ENCODE measurements at regions not wholly inside any gene's neighbourhood (a gene's known extent, or its start where the extent isn't known, plus 50 kb on each side); places are given as distances from the start of the nearest gene placed in this dataset.
"Not testable (repeated sequence)": the region's sequence is repeated elsewhere in the genome, so short reads cannot be mapped to it uniquely, and the experiment has no call there.

DNA sequence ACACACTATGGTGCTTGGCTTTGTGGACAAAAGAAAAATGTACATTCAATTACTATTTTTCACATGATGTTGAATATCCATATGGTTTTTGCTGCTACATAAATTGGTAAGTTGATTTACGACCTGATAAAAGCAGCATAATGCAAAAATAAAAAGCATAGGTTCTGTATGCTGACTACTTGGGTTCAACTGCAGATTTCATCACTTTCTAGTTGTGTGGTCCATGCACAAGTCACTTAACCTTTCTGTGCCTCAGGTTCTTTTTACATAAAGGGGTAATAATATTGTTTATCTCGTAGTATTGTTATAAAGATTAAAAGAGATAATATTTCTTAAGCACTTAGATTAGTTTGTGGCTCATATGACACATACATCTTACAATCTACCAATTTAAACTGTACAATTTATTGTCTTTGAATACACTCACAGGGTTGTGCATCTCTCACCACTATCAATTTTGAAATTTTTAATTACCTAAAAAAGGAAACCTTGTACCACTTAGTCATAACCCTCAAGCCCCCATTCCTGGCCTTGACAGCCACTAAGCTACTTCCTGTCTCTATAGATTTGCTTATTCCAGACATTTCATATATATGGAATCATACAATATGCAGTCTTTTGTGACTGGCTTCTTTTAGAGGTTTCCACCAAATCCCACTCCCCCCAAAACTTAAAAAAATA, 1443.9 kb downstream of the SUCLG1 start:
- DNase-seq, result no peak

DNA sequence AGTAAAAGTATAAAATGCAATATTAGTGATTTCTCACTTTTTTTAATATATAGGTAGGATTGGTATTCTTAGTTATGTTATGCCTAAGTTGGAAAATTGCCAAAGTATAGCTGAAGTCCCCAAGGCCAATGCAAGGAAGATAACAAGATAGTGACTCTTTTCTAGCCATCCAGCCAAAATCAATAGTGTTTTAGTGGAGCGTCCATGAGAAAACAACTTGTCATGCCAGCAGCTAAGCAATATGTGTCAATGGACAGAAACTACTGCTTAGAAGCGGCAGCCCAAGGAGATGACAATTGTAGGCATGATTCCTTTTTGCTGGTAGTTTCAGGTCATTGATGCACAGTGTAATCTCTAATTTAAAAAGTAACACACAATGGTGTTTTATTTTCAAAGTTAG, 1444.6 kb downstream of the SUCLG1 start:
- no peak for DNase-seq

DNA sequence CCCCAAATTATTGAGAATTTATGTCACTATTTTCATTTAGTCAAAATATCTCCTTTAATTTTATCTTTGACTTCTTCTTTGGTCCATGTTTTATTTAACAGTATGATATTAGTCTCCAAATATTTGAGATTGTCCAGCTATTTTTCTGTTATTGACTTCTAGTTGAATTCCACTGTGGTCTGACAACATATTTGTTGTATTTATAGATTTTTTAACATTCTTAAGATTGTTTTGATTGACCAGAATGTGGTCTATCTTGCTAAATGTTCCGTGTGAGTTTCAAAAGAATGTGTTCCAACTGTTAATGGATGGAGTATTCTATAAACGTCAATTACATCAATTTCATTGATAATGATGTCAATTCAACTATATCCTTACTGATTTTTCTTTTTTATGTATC, 1452.1 kb downstream of the SUCLG1 start:
- DNase-seq, result no peak

DNA sequence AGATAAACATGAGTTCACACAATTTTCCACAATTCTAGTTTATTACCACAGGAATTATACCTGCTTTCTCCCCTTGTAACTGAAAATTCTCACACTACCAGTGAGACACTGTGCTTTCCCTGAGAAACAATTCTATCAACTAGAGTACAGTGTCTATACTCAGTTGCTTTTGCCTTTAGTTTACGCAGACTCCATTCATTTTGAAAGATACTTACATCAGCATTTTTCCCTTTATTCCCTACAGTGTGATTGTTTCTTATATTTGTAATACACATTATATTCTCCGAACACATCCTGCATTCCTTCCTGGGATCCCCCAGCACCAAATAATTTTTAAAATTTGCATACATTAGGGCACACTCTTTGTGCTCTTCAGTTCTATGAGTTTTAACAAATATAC, 1455.5 kb downstream of the SUCLG1 start:
- DNase-seq, result no peak

DNA sequence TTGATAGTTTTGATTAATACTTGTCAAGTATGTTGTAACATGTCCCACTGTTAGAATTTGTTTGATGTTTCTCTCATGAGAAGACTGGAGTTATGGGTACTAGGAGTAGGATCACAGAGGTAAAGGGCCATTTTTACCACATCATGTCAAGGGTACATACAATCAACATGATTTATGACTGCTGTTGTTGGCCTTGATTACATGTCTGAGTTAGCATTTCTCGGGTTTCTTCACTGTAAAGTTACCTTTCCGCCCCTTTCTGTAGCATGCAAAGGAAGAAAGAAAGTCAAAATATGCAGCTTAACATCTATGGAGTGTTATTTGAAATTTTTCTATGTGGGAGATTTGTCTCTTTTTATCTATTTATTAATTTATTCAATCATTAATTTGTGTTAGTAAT, 1456.4 kb downstream of the SUCLG1 start:
- no peak for DNase-seq

DNA sequence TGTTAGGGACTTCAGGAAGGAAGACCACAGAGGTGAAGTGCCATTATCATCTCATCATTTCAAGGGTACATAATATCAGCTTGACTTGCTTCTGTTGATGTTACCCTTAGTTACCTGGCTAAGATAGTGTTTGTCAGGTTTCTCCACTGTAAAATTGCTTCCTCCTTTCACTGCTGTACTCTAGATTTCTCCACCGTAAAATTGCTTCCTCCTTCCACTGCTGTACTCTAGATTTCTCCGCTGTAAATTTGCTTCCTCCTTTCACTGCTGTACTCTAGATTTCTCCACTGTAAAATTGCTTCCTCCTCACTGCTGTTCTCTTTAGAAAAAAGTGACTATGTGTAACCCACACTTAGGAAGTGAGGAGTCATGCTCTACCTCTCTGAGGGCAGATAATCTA, 1460.3 kb downstream of the SUCLG1 start:
- no peak for DNase-seq

DNA sequence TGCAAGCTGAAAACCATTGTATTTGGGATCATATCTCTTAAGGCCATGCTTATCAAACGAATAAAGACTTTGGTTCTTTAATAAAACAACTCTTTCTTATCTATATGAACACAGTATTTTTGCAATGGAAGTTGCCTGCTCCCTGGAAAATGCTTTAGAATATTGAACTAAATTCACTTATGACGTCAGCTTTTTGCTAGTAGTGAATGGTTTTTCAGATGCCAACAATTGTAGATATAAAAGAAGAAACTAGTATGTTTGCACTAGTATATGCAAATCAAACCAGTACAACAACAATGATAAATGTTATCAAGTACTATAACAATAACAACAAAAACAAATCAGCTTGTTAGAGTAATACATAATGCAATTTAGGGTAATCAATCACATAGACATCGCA, 1462.9 kb downstream of the SUCLG1 start:
- no peak for DNase-seq

DNA sequence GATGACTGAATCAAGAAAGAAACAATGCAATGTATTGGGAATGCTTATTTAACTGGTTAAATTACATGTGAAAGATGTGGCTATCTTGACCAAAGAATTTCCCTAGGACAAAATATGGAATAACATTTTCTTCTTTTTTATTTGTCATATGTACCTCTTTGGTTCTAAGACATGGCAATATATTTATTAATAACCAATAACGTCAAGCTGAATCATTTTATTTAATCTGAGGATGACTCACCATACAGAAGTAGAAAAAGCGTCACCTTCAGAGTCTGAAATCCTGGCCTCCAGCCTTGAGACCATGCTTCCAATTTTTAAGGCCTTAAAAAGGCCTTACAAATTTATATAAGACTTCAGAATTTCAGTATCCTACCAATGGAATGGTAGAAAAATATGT, 1464.9 kb downstream of the SUCLG1 start:
- no peak for DNase-seq

DNA sequence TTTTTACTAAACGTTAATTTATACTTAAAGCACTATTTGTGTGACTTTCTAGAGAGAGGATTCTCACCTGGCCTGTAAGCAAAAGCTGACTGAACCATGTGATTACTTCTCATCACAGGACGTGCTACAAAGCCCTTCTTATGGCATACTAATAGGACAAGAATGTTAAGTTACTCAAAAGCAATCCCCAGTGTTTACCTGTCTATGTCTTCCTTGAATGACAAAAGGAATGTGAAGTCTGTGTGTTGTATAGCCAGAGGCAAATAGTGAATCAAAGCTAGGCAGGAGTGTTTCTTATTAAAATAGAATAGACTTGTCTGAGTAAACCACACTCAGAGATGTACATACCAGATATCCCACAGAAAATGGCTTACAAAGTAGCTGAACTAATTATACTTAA, 1465.5 kb downstream of the SUCLG1 start:
- no peak for DNase-seq

DNA sequence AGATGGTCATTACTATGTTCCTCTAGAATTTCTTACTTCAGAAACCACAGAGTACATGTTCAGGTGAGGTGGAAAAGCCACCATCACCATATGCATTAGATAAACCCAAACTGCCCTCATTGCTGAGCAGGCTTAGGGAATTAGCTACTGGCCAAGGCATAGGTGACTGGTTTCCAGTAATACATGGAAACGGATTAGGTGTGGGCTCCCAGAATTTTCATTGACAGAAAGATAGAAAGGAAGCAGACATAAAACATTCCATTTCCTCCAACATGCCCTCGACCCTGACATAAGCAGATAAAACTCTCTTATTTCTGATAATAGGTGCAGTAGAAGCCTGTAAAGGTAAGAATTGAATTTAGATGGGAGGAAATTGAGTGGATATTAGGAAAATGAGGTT, 1466.1 kb downstream of the SUCLG1 start:
- DNase-seq, result no peak

DNA sequence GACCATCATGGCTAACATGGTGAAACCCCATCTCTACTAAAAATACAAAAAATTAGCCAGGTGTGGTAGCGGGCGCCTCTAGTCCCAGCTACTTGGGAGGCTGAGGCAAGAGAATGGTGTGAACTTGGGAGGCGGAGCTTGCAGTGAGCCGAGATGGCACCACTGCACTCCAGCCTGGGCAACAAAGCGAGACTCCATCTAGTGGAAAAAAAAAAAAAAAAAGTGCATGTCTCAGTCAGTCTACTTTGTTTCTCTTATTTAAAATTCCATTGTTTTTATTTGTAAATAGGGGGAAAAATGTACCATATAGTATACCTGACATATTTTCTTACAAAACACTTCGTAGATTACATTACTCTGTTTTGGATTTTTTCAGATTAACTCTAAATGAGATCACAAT, 1471.4 kb downstream of the SUCLG1 start:
- DNase-seq, result not testable (repeated sequence)

DNA sequence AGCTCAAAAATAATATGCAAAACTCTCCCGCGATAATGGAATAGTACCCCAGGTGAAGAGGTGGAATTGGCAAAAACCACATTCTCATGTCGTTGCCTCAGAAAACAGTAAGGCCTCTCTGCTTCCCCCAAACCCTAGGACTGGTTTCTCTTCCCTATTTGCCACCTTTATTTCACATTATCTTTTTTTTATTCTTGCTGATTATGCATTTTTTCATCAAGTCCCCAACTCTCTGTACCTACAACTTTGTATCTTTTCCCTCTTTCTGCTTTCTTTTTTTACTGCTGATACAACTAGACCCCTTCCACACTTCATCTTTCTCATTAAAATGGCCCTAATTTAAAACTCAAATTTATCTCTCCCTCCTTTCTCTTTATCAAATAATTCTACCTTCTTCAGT, 1472.2 kb downstream of the SUCLG1 start:
- no peak for DNase-seq

DNA sequence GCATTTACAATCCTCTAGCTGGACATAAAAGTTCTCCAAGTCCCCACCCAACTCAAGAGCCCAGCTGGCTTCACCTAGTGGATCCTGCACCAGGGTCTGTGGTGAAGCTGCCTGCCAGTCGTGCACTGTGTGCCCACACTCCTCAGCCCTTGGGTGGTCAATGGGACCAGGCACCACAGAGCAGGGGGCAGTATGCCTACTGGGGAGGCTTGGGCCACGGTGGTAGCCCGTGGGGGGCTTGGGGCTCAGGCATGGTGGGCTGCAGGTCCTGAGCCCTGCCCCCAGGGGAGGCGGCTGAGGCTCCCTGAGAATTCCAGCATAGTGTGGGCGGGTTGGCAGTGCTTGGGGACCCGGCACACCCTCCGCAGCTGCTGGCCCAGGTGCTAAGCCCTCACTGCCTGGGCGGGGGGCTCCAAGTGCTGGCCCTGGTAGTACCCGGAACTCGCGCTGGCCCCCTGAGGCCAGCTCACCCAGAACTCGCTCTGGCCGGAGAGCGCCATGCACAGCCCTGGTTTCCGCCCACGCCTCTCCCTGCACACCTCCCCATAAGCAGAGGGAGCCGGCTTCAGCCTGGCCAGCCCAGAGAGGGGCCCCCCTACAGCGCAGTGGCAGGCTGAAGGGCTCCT, 1473.4 kb downstream of the SUCLG1 start:
- no peak for DNase-seq

DNA sequence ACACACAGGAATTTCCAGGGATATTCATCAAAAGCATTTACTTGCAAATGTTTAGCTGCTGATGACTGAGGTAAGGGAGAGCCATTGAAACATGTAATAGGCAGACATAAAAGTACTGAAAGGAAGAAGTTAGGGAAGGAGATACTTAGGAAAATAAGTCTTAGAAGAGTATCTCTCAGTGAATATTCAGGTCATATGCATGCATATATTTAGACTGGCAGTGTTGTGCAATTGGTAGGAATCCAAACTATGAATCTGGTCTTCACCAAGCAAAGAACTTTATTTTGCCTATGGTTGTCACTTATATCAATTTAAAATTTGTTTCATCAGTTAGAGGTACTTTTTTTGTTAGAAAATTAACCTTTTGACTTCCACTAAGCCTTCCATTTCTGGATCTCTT, 1490.7 kb downstream of the SUCLG1 start:
- no peak for DNase-seq

DNA sequence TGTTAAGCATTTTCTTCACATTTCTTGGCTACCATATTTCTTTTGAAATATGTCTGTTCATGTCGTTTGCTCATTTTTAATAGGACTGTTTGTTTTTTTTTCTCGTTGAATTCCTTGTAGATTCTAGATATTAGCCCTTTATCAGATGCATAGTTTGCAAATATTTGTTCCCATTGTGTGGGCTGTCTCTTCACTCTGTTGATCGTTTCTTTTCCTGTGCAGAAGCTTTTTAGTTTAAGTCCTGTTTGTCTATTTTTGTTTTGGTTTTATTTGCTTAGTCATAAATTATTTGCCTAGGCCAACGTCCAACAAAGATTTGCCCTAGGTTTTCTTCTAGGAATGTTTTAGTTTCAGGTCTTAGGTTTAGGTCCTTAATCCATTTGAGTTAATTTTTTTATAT, 1494.7 kb downstream of the SUCLG1 start:
- no peak for DNase-seq

DNA sequence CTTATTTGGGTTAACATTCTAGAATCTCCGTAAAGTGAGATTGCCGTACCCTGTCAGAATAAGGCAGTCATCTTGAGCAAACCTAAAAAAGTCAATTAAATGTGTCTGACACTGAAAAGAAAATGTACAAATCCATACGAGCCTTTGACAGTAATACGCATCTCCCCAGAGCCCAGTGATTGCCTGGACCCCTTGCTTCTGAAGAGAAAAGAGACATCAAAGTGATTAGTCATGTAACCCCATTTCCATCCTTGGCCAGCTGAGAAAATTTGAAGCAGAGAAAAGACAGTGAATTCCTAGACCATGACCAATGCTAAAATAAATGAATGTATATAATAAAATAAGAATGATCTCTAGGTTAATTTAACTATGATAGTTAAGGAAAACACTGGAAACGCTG, 1499.4 kb downstream of the SUCLG1 start:
- DNase-seq, result no peak

DNA sequence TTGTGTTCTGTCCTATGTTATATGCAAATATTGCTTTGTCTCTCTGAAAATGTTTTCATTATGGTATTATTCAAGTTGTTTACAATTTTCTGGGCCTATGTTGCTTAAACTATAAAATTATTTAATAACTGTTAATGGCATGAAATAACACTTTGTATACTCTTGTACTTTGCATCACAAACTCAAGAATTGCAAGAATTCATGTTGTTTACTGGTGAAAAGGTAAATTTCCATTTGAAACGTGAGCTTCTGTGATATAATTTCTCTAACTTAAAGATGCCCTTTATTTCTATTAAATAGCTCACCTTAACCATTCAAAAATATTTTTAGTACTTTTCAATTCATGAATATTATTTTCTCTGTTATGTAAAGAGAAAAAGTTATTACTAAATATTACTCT, 1504.2 kb downstream of the SUCLG1 start:
- no peak for DNase-seq

DNA sequence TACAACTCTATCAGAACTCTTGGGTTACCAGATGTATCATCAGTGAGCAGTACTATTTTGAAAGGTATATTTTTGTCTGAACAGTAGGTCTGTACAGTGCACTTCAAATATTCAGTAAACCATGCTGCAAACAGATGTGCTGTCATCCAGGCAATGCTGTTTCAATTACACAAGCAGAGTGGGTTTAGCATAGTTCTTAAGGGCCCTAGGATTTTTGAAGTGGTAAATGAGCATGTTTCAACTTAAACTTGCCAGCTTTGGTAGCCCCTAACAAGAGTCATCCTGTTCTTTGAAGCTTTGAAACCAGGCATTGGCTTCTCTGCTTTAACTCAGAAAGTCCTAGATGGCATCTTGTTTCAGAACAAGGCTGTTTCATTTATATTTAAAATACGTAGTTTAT, 1519.9 kb downstream of the SUCLG1 start:
- DNase-seq, result no peak

DNA sequence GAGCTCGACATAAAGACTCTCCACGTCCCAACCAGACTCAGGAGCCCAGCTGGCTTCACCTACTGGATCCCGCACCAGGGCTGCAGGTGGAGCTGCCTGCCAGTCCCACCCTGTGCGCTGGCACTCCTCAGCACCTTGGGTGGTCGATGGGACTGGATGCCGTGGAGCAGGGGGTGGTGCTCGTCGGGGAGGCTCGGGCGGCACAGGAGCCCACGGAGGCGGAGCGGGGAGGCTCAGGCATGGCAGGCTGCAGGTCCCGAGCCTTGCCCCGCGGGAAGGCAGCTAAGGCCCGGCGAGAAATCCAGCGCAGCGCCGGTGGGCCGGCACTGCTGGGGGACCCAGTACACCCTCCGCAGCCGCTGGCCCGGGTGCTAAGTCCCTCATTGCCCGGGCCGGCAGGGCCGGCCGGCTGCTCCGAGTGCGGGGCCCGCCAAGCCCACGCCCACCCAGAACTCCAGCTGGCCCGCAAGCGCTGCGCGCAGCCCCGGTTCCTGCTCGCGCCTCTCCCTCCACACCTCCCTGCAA, 1520.7 kb downstream of the SUCLG1 start:
- DNase-seq, result not testable (repeated sequence)

DNA sequence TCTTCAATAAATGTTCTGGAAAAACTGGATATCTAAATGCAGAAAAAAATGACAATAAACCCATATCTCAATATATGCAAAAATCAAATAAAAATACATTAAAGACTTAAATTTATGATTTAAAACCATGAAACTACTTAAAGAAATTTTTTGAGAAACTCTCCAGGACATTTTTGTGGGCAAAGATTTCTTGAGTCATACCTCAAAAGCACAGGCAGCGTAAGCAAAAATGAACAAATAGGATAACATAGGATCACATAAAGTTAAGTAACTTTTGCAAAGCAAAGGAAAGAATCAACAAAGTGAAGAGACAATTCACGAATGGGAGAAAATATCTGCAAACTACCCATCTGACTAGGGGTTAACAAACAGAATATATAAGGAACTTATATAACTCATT, 1545.5 kb downstream of the SUCLG1 start:
- DNase-seq, result no peak

DNA sequence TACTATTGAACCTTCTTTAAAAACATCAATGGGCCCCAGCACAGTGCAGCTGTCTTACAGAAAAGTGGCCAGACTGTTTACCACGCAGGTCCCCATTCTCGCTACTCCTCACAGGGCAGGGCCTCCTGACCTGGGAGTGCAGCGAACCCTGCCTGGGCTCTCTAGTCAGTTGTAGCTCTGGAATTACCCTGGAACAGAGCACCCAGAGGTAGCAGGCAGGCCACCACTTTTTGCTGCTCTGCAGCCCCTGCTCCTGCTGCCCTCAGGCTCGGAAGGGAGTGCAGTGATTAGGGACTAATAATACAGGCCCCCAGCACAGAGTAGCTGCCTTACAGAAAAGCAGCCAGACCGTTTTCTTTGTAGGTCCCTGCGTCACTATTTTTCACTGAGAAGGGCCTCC, 1563.0 kb downstream of the SUCLG1 start:
- DNase-seq, result no peak

DNA sequence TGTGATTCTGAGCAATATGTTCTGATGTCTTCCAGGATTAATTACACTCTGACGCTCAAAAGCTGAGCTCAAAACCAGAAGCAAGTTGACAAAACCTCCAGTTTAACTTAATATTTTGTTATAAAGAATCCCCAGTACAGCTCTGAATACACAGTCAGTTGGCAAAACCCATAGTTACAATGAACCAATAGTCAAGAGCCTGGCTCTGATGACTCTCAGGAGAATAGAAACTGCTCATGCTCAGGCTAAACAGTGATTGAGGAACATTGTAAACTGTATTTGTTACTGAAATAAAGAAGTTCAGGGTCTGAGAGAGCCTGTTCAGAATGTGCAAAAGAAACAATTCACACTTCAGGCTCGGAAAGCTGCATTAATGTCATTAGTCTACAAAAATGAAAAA, 1565.9 kb downstream of the SUCLG1 start:
- DNase-seq, result no peak

DNA sequence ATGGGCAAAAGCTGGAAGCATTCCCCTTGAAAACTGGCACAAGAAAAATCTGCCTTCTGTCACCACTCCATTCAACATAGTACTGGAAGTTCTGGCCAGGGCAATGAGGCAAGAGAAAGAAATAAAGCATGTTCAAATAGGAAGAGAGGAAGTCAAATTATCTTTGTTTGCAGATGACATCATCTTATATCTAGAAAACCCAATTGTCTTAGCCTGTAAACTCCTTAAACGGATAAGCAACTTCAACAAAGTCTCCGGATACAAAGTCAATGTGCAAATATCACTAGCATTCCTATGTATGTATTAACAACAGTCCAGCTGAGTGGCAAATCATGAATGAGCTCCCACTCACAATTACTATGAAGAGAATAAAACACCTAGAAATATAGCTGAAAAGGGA, 1579.3 kb downstream of the SUCLG1 start:
- DNase-seq, result no peak

DNA sequence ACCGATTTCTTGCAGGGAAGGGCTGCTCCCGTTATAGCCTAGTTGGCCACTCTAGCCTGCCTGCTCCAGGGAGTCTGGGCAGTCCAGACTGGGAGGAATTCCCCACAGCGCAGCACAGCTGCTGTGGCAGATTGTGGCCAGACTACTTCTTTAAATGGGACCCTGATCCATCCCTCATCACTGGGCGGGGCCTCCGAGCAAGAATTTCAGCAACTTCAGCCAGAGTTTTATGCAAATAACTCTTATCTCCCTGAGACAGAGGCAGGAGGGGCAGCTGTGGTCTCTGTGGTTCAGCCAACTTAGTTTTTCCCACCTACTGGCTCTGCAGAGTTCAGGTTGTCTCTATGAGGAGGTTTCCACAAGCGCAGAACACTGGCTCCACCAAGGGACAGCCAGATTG, 1583.2 kb downstream of the SUCLG1 start:
- no peak for DNase-seq

DNA sequence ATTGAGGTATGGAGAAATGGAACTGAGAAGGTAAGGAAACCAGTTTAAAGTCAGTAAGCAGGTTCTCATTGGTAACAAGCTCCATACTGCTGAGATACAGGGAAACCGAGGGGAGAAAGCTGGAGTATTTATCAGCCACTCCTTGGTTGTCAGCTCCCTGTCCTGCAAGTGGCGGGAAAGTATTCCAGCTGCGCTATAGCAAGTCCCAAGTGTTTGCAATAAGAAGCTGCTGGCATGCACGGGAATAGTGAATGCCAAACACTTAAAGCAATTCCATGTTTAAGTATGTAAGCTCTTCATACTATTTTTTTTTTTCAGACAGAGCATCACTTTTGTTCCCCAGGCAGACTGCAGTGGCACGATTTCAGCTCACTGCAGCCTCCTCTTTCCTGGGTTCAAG, 1601.1 kb downstream of the SUCLG1 start:
- DNase-seq, result no peak

All from activated CD4-positive, alpha-beta T cell treated with anti-CD3 and anti-CD28 coated beads for 1 hour (primary cell).